Natural killer cell (primary cell): ENCODE measurements at regions not wholly inside any gene's neighbourhood (a gene's known extent, or its start where the extent isn't known, plus 50 kb on each side); places are given as distances from the start of the nearest gene placed in this dataset.
A peak's percentile ranks its signal among the peaks of the same experiment; 100 is the strongest.
"Not testable (repeated sequence)": the region's sequence is repeated elsewhere in the genome, so short reads cannot be mapped to it uniquely, and the experiment has no call there.

Experiments
- ATAC-seq, 3 donors: fragments of 150-1000 bp in 2 of 3; fragments of 200-7000 bp in 1 of 3; cut with Tn5 transposase; 1 replicate in 1 of 3; 2 replicates in 2 of 3; pipeline ENCODE4 v1.10.0; 2021; ENCODE audit warnings: mild to moderate bottlenecking in 2 of 3, moderate library complexity in 2 of 3
- DNase-seq, 2 donors: peaks; one replicate each; pipeline versions ENCODE4 v3.0.0 to v3.0.0-alpha.2; 2013 to 2021; ENCODE audit warnings: mixed read lengths in 1 of 2
- H3K27ac ChIP-seq: one replicate; pipeline ENCODE4 v1.5.1; 2013; ENCODE audit warnings: mild to moderate bottlenecking, low read length
- H3K27me3 ChIP-seq: one replicate; pipeline ENCODE4 v1.6.1; 2013; ENCODE audit warnings: low read length; ENCODE audit not compliant: control insufficient read depth, insufficient read depth
- H3K36me3 ChIP-seq: one replicate; pipeline ENCODE4 v1.6.1; 2013; ENCODE audit warnings: low read length; ENCODE audit not compliant: control insufficient read depth, insufficient read depth
- H3K4me1 ChIP-seq: one replicate; pipeline ENCODE4 v1.6.1; 2013; ENCODE audit warnings: low read length; ENCODE audit not compliant: control insufficient read depth, insufficient read depth
- H3K4me3 ChIP-seq: one replicate; pipeline ENCODE4 v1.5.1; 2013; ENCODE audit warnings: low read length
- H3K9me3 ChIP-seq: one replicate; pipeline ENCODE4 v1.6.1; 2013; ENCODE audit warnings: low read length; ENCODE audit not compliant: control insufficient read depth, insufficient read depth
- H3K27ac Mint-ChIP-seq, 2 donors: one replicate each; pipeline ENCODE4 v1.8.0; 2022; ENCODE audit warnings: mild to moderate bottlenecking in 2 of 2, mixed read lengths in 2 of 2, moderate library complexity in 1 of 2
- H3K27me3 Mint-ChIP-seq, 2 donors: one replicate each; pipeline ENCODE4 v1.8.0; 2022; ENCODE audit warnings: low read depth in 2 of 2, mixed read lengths in 2 of 2
- H3K36me3 Mint-ChIP-seq: one replicate; pipeline ENCODE4 v1.8.0; 2022; ENCODE audit warnings: mixed read lengths
- H3K4me1 Mint-ChIP-seq, 2 donors: one replicate each; pipeline ENCODE4 v1.8.0; 2022; ENCODE audit warnings: mixed read lengths in 2 of 2
- H3K4me3 Mint-ChIP-seq: one replicate; pipeline ENCODE4 v1.8.0; 2022; ENCODE audit warnings: mild to moderate bottlenecking, moderate library complexity, mixed read lengths
- H3K9me3 Mint-ChIP-seq, 2 donors: one replicate each; pipeline ENCODE4 v1.8.0; 2022; ENCODE audit warnings: mixed read lengths in 2 of 2
- WGBS: methylation state at CpG from one replicate; pipeline ENCODE4 v1.1.7; 2013; ENCODE audit warnings: missing lambda C conversion rate; ENCODE audit not compliant: insufficient coverage; 5-methylcytosine and 5-hydroxymethylcytosine counted together
- intact Hi-C: fragments of 100-400 bp; cut with micrococcal nuclease; formaldehyde crosslinking; loops from one replicate; pipeline ENCODE4 v1.14.2; 2022

- H3K9me3 Mint-ChIP-seq, ATAC-seq, H3K27ac ChIP-seq, H3K4me1 ChIP-seq, H3K27ac Mint-ChIP-seq, intact Hi-C loops, H3K36me3 Mint-ChIP-seq, H3K4me1 Mint-ChIP-seq, H3K9me3 ChIP-seq, H3K36me3 ChIP-seq, H3K4me3 ChIP-seq, H3K4me3 Mint-ChIP-seq, H3K27me3 ChIP-seq: not testable (repeated sequence)
- peaks cover 34 to 53% of the 10 kb centered on the region in 2 donors for H3K27me3 Mint-ChIP-seq
- WGBS = 17% methylated on average over 7 of the region's 15 CpGs
- peak in 1 of 2 donors; percentile 24 for DNase-seq
Measured at GRCh38 chr20:64327223-64327549, 71.6 kb downstream of the PCMTD2 start.

GRCh38 chr20:64327550-64328317, 72.2 kb downstream of the PCMTD2 start:
- ATAC-seq (peak; percentile 96 to 100 (median 99)), DNase-seq (peak in 1 of 2 donors; percentile 13)
- H3K4me1 Mint-ChIP-seq, H3K4me1 ChIP-seq, intact Hi-C loops, H3K36me3 ChIP-seq, H3K27ac Mint-ChIP-seq, H3K4me3 Mint-ChIP-seq, H3K27me3 ChIP-seq, H3K4me3 ChIP-seq, H3K9me3 ChIP-seq, H3K9me3 Mint-ChIP-seq, H3K27ac ChIP-seq, H3K36me3 Mint-ChIP-seq: not testable (repeated sequence)
- WGBS = 4% methylated on average over 14 of the region's 74 CpGs
- peaks cover 37 to 54% of the 10 kb centered on the region in 2 donors for H3K27me3 Mint-ChIP-seq

GRCh38 chr20:64328595-64329250, 73.2 kb downstream of the PCMTD2 start:
- H3K4me1 ChIP-seq, H3K27me3 ChIP-seq, H3K9me3 Mint-ChIP-seq, H3K36me3 ChIP-seq, H3K4me1 Mint-ChIP-seq, H3K4me3 Mint-ChIP-seq, H3K27ac Mint-ChIP-seq, ATAC-seq, H3K4me3 ChIP-seq, intact Hi-C loops, H3K27ac ChIP-seq, H3K9me3 ChIP-seq, DNase-seq: not testable (repeated sequence)
- 49% methylated on average over 3 of the region's 9 CpGs for WGBS
- peaks cover 10% of the 10 kb centered on the region for H3K36me3 Mint-ChIP-seq
- peaks cover 37 to 54% of the 10 kb centered on the region in 2 donors for H3K27me3 Mint-ChIP-seq

- H3K4me1 Mint-ChIP-seq, H3K4me1 ChIP-seq, H3K9me3 ChIP-seq, ATAC-seq, H3K36me3 ChIP-seq, intact Hi-C loops, H3K4me3 ChIP-seq, H3K4me3 Mint-ChIP-seq, H3K27ac Mint-ChIP-seq, DNase-seq, H3K27ac ChIP-seq, H3K9me3 Mint-ChIP-seq, H3K27me3 ChIP-seq: not testable (repeated sequence)
- Mint-ChIP-seq H3K36me3 (peaks cover 10% of the 10 kb centered on the region), H3K27me3 (peaks cover 23 to 37% of the 10 kb centered on the region in 2 donors)
Measured at GRCh38 chr20:64332627-64333026, 77.1 kb downstream of the PCMTD2 start.
